ENCODE measurements at regions not wholly inside any gene's neighbourhood (a gene's known extent, or its start where the extent isn't known, plus 50 kb on each side); places are given as distances from the start of the nearest gene placed in this dataset.

GRCh38 chr6:126091466-126091865 lies 105.1 kb downstream of the TRMT11 start:
- no peak for DNase-seq

GRCh38 chr6:126093108-126093507 lies 106.8 kb downstream of the TRMT11 start:
- DNase-seq, result no peak

DNA sequence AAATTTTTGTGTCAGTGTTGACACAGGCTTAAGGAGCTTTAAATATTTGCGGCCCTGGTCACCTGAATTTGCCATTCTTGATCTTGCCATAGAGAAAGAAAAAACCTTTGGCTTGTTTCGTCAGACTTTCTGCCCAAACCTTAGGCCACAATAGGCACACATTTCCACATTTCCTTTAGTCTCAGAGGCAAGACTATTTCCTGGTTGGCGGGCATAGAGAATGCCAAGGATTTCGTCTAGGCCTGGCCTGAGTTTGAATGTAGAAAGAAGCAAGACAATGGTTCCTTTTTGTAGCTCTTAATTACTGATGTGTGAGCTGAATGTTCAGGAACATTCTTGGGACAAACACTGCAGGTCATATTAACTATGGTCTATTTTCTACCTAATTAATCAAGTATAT lies 108.1 kb downstream of the TRMT11 start:
- DNase-seq, result no peak

GRCh38 chr6:126100386-126100785 lies 114.0 kb downstream of the TRMT11 start:
- DNase-seq, result no peak

DNA sequence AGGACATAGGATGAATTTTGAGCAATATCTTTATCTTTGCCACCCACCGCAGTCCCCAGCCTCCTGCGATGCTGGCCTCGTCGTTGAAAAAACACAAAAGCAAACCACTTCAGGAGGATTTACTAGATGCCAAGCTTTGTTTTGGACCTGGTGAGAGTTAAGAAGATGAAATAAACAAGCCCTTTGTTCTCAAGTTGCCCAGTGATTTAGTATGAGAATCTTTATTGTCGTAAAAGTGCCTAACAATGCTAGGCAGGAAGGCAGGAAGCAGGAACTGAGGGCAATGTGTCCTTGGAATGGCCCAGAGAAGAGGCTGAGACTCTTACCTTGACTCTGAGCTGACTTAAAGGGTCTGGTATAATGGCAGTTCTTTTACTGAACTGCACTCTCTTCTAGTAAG lies 116.0 kb downstream of the TRMT11 start:
- no peak for DNase-seq

DNA sequence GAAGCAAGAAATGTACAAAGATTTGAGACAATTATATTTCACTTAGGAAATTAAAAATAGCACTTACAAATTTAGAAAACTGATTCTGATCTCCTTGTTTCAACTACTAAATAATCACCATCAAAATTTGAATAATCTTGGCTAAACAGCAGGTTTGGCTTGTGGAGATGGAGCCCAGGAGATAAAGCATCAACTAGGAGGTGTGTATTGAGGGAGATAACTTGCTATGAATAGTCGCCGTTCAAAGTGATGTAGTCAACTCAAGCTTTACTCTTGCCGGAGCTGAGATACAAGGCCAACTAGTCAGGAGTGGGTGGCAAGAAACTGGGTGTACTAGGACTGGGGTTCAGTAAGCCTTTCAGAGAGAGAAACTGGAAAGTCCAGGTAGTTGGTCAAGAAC lies 117.7 kb downstream of the TRMT11 start:
- DNase-seq, result no peak

DNA sequence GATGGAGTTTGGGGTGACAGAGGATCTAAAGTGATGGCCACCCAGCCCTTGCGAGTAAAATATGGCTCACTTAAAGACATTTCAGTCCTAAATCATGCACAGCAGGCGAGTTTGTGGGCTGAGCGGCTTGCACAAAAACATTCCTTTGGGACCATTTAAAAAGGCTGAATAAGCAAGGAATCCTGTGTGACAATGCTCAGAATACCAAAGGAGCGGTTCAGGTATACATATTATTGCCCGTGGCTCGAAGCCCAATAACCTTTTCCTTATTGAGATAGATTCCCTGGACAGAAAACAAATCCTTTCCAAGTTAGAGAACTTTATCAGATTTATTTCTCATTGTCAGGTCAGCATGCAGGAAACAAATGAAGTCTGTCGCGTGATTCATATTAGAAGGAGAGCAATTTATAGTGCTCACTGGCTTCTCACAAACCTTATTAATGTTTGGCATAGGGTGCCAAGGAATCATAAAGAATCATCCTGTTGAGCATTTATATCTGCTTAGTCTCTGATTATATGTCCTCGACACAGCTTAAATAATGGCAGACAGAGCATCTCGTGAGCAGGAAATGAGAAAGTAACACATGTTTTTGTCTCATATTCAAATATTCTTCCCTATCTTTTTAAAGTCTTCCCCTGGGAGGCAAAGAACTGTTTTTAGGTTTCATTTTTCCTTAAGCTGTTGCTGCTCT lies 121.3 kb downstream of the TRMT11 start:
- DNase-seq, result no peak

- no peak for DNase-seq
These were observed 124.4 kb downstream of the TRMT11 start for GRCh38 chr6:126110512-126111270.

DNA sequence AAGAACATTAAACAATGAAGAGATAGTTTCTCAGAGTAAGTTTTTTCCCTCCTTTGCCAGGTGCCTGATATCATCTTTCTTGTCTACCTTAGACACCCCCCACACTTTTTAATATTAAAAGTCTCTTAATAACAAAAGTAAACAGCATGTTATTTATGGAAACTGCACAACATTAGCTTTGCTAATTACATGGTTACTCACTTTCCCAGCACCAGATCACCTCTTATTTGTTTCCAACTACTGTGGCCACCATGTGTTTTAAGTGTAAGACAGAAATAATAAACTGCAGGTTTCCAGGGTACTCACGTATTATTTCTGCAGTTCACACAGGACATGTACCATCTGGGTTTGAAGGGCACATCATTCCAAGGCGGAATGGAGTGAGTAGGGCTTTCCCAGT lies 125.0 kb downstream of the TRMT11 start:
- DNase-seq, result no peak

- no peak for DNase-seq
These were observed 125.9 kb downstream of the TRMT11 start for GRCh38 chr6:126112171-126112632.

- DNase-seq, result no peak
These were observed 126.9 kb downstream of the TRMT11 start for GRCh38 chr6:126113261-126113660.

GRCh38 chr6:126117251-126117650 lies 130.9 kb downstream of the TRMT11 start:
- DNase-seq, result no peak

GRCh38 chr6:126118058-126118755 lies 131.9 kb downstream of the TRMT11 start:
- DNase-seq, result no peak

GRCh38 chr6:126118936-126119335 lies 132.6 kb downstream of the TRMT11 start:
- no peak for DNase-seq

DNA sequence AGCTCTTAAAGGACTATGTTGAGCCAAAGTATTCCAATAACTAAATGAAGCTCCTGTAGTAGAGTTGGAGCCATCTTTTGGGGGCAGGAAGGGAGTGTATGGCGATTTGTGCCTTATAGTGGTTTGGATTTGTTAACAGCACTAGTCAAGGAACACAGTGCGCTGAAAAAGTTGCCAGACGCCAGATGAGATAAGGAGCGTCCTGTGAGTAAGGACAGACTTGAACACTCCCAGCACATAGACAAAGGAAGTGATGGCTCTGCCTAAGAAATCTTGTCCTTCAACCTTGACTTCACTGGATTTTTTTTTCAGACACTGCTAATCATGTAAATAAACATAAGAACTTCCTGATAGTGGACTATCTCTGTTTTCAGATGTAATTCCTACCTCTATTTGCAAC lies 136.9 kb downstream of the TRMT11 start:
- DNase-seq, result no peak

GRCh38 chr6:126127659-126128058 lies 141.3 kb downstream of the TRMT11 start:
- DNase-seq, result no peak

DNA sequence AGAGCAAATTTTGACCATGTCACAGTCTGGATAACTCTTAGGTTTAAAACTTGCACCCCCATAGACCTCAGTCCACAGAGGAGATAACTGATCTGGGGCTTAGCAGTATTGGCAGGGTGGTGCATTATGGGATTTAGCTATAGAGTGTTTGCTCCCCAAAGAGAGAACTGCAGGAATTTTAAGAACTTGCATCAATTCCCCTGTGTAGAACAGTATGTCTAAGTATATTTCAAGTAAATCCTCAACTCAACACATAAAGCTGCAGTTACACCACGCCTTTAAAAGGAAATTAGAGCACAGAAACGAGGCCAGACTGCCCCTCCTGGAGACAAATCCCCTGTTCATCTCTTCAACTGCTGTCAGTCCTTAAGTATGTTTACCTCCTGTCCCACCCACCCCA lies 144.9 kb downstream of the TRMT11 start:
- DNase-seq, result no peak

DNA sequence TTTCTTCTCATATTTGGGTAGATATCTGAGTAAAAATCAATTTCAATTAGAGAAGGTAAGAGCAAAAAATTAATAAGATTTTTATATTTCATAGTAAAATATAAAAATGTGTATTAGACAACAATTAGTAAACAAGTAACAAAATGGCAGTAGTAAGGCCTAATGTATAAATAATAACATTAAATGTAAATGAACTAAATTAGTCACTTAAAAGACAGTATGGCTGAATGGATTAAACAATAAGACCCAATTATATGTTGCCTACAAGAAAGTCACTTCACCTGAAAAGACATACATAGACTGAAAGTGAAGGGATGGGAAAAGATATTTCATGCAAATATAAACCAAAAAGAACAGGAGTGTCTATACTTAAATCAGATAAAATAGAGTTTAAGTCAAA lies 147.6 kb downstream of the TRMT11 start:
- DNase-seq, result no peak

DNA sequence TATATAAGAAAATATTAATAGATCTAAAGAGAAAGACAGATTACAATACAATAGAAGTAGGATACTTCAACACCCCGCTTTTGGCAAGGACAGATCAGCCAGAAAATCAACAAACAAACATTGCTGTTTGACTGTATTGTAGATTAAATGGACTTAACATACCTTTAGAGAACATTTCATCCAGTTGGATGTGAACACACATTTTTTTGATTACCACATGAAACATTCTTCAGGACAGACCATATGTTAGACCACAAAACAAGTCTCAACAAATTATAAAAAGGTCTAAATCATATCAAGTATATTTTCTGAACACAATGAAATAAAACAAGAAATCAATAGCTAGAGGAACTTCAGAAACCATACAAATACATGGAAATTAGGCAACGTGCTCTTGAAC lies 148.2 kb downstream of the TRMT11 start:
- no peak for DNase-seq

DNA sequence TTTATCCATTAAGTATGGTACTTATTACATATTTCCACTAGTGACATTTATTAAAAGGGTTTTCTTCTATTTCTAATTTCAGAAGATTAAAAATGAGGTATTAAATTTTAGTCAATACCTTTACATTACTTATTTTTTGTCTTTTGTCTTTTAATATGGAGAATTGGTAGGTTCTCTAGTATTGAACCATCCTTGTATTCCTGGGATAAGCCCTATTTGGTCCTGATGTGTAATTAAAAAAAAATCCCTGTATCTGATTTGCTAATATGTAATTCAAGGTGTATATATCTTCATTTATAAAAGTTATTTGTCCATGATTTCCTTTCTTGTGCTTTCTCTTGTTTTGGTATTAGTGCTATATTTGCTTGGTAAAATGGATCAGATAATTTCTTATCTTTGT lies 153.7 kb downstream of the TRMT11 start:
- no peak for DNase-seq

- DNase-seq, result no peak
These were observed 157.5 kb downstream of the TRMT11 start for GRCh38 chr6:126143761-126144251.

- no peak for DNase-seq
These were observed 159.0 kb downstream of the TRMT11 start for GRCh38 chr6:126145351-126145750.

- DNase-seq, result no peak
These were observed 161.0 kb downstream of the TRMT11 start for GRCh38 chr6:126147291-126147815.

- no peak for DNase-seq
These were observed 162.5 kb downstream of the TRMT11 start for GRCh38 chr6:126148853-126149252.

Data from NCI-H2081 treated with DMSO at 0.1 percent for 48 hours (cell line).